ENCODE measurements at regions not wholly inside any gene's neighbourhood (a gene's known extent, or its start where the extent isn't known, plus 50 kb on each side); places are given as distances from the start of the nearest gene placed in this dataset.
"Not testable (repeated sequence)": the region's sequence is repeated elsewhere in the genome, so short reads cannot be mapped to it uniquely, and the experiment has no call there.

GRCh38 chr1:120298487-120298886 lies 116.3 kb upstream of the NBPF8 start:
- H3K36me3 Mint-ChIP-seq (ENCODE audit: insufficient read depth); ATAC-seq (replicated peaks; ENCODE audit: extremely low read depth, poor library complexity, severe bottlenecking); H3K4me3 Mint-ChIP-seq; H3K4me1 Mint-ChIP-seq; H3K9me3 Mint-ChIP-seq; H3K27ac Mint-ChIP-seq (ENCODE audit: low read depth); H3K27me3 Mint-ChIP-seq; DNase-seq (ENCODE audit: low spot score in 2 of 2): not testable (repeated sequence)

- not testable (repeated sequence) for DNase-seq (ENCODE audit: low spot score in 2 of 2); H3K36me3 Mint-ChIP-seq (ENCODE audit: insufficient read depth); ATAC-seq (replicated peaks; ENCODE audit: extremely low read depth, poor library complexity, severe bottlenecking); H3K27ac Mint-ChIP-seq (ENCODE audit: low read depth); H3K4me1 Mint-ChIP-seq; H3K27me3 Mint-ChIP-seq; H3K9me3 Mint-ChIP-seq; H3K4me3 Mint-ChIP-seq
Observed at GRCh38 chr1:120297345-120297953, 117.4 kb upstream of the NBPF8 start.

DNA sequence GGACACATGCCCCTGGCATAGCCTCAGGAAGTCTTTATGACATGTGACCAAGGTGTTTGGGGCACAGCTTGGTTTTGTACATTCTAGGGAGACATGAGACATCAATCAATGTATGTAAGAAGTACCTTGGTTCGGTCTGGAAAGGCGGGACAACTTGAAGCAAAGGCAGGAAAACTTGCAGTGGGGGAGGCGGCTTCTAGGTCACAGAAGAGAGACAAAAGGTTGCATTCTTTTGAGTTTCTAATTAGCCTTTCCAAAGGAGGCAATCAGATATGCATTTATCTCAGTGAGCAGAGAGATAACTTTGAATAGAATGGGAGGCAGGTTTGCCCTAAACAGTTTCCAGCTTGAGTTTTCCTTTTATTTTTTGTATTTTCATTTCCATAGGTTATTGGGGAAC lies 113.8 kb upstream of the SEC22B start:
- not testable (repeated sequence) for ATAC-seq (replicated peaks; ENCODE audit: extremely low read depth, poor library complexity, severe bottlenecking); H3K27me3 Mint-ChIP-seq; H3K4me1 Mint-ChIP-seq; H3K4me3 Mint-ChIP-seq; H3K27ac Mint-ChIP-seq (ENCODE audit: low read depth); H3K9me3 Mint-ChIP-seq; DNase-seq (ENCODE audit: low spot score in 2 of 2); H3K36me3 Mint-ChIP-seq (ENCODE audit: insufficient read depth)

DNA sequence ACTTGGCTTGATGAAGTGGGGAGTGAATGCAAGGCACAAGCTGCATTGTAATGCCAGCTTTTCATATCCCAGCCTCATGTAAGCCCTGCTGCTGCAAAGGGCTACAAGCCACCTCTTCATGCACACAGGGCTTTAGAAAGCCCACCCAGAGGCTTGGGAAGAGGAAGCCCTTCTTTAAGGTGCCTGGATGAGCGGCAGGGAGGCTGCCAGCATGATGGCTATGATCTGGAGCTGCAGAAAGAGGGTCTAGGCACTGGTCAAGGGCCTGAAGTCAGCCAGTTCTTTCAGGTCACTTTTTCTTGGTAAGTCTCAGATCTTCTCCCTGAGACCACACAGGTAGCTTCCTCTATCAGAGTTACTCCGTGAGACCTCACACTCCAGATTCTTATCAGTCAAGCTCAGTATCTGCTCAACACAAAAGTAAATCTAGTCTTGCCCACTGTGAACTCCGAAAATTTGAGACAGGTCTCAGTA lies 113.3 kb upstream of the SEC22B start:
- H3K36me3 Mint-ChIP-seq (ENCODE audit: insufficient read depth); ATAC-seq (replicated peaks; ENCODE audit: extremely low read depth, poor library complexity, severe bottlenecking); H3K9me3 Mint-ChIP-seq; DNase-seq (ENCODE audit: low spot score in 2 of 2); H3K27me3 Mint-ChIP-seq; H3K4me1 Mint-ChIP-seq; H3K4me3 Mint-ChIP-seq; H3K27ac Mint-ChIP-seq (ENCODE audit: low read depth): not testable (repeated sequence)

- H3K9me3 Mint-ChIP-seq; DNase-seq (ENCODE audit: low spot score in 2 of 2); H3K4me1 Mint-ChIP-seq; H3K27ac Mint-ChIP-seq (ENCODE audit: low read depth); H3K27me3 Mint-ChIP-seq; H3K36me3 Mint-ChIP-seq (ENCODE audit: insufficient read depth); ATAC-seq (replicated peaks; ENCODE audit: extremely low read depth, poor library complexity, severe bottlenecking); H3K4me3 Mint-ChIP-seq: not testable (repeated sequence)
Observed at GRCh38 chr1:120288814-120289600, 112.7 kb upstream of the SEC22B start.

GRCh38 chr1:120288167-120288566 lies 111.8 kb upstream of the SEC22B start:
- H3K9me3 Mint-ChIP-seq; DNase-seq (ENCODE audit: low spot score in 2 of 2); H3K4me1 Mint-ChIP-seq; H3K27ac Mint-ChIP-seq (ENCODE audit: low read depth); H3K36me3 Mint-ChIP-seq (ENCODE audit: insufficient read depth); H3K27me3 Mint-ChIP-seq; H3K4me3 Mint-ChIP-seq: not testable (repeated sequence)
- peak; percentile 79 for ATAC-seq (replicated peaks; ENCODE audit: extremely low read depth, poor library complexity, severe bottlenecking)

GRCh38 chr1:120282744-120283464 lies 106.6 kb upstream of the SEC22B start:
- DNase-seq (ENCODE audit: low spot score in 2 of 2); H3K27ac Mint-ChIP-seq (ENCODE audit: low read depth); H3K4me1 Mint-ChIP-seq; H3K27me3 Mint-ChIP-seq; H3K4me3 Mint-ChIP-seq; H3K36me3 Mint-ChIP-seq (ENCODE audit: insufficient read depth); H3K9me3 Mint-ChIP-seq; ATAC-seq (replicated peaks; ENCODE audit: extremely low read depth, poor library complexity, severe bottlenecking): not testable (repeated sequence)

- H3K27ac Mint-ChIP-seq (ENCODE audit: low read depth); H3K4me1 Mint-ChIP-seq; H3K9me3 Mint-ChIP-seq; DNase-seq (ENCODE audit: low spot score in 2 of 2); H3K4me3 Mint-ChIP-seq; H3K36me3 Mint-ChIP-seq (ENCODE audit: insufficient read depth); ATAC-seq (replicated peaks; ENCODE audit: extremely low read depth, poor library complexity, severe bottlenecking); H3K27me3 Mint-ChIP-seq: not testable (repeated sequence)
Observed at GRCh38 chr1:120278259-120278610, 101.9 kb upstream of the SEC22B start.

GRCh38 chr1:120277428-120278258 lies 101.3 kb upstream of the SEC22B start:
- not testable (repeated sequence) for H3K27me3 Mint-ChIP-seq; H3K9me3 Mint-ChIP-seq; H3K4me3 Mint-ChIP-seq; H3K36me3 Mint-ChIP-seq (ENCODE audit: insufficient read depth); ATAC-seq (replicated peaks; ENCODE audit: extremely low read depth, poor library complexity, severe bottlenecking); DNase-seq (ENCODE audit: low spot score in 2 of 2); H3K27ac Mint-ChIP-seq (ENCODE audit: low read depth); H3K4me1 Mint-ChIP-seq

DNA sequence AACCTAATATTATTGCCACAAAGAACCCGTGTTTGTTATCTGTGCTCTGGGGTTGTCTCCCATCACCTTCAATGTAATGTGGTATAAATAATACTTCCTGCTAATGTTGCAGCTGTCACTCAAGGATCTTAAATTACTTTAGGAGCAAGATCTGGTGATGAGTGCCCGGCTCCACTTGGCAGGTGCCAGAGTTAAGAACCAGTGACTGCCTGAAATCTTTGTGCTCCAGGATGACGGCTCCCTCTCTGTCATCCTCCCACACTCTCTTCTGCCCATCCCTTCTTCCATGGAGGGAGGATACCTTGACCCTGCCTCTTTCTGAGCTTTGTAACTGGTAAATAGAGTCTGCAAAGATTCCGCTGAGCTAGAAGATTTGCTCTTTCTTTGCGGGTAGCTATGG lies 100.4 kb upstream of the SEC22B start:
- H3K27ac Mint-ChIP-seq (ENCODE audit: low read depth), result not testable (repeated sequence)

DNA sequence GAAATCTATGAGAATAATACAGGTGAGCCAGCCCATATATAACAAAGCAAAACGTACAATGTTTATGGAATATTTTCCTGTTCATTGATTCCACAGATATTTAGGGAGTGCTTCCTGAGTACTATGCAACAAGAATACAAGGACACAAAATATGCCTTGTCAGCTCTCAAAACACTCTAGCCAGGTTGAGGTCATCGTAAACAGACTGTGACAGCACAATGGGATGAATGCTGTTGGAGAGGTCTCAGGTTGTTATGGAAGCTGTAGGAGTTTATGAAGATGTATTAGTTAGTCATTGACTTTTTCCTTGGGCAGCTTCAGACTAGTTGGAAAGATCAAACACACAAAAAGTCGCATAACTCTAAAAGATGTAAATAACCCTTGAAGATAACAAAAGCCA lies 98.1 kb upstream of the SEC22B start:
- H3K27me3 Mint-ChIP-seq; ATAC-seq (replicated peaks; ENCODE audit: extremely low read depth, poor library complexity, severe bottlenecking); H3K4me3 Mint-ChIP-seq; H3K4me1 Mint-ChIP-seq; H3K27ac Mint-ChIP-seq (ENCODE audit: low read depth); H3K36me3 Mint-ChIP-seq (ENCODE audit: insufficient read depth); DNase-seq (ENCODE audit: low spot score in 2 of 2); H3K9me3 Mint-ChIP-seq: not testable (repeated sequence)

More for the DNA sequence above, 100.4 kb upstream of the SEC22B start:
- not testable (repeated sequence) for H3K9me3 Mint-ChIP-seq; DNase-seq (ENCODE audit: low spot score in 2 of 2); H3K4me1 Mint-ChIP-seq; H3K36me3 Mint-ChIP-seq (ENCODE audit: insufficient read depth); H3K4me3 Mint-ChIP-seq; ATAC-seq (replicated peaks; ENCODE audit: extremely low read depth, poor library complexity, severe bottlenecking); H3K27me3 Mint-ChIP-seq

- DNase-seq (ENCODE audit: low spot score in 2 of 2); H3K27me3 Mint-ChIP-seq; H3K9me3 Mint-ChIP-seq; H3K4me1 Mint-ChIP-seq; H3K36me3 Mint-ChIP-seq (ENCODE audit: insufficient read depth); H3K4me3 Mint-ChIP-seq; ATAC-seq (replicated peaks; ENCODE audit: extremely low read depth, poor library complexity, severe bottlenecking); H3K27ac Mint-ChIP-seq (ENCODE audit: low read depth): not testable (repeated sequence)
Observed at GRCh38 chr1:120273363-120273762, 97.0 kb upstream of the SEC22B start.
